ENCODE measurements at regions not wholly inside any gene's neighbourhood (a gene's known extent, or its start where the extent isn't known, plus 50 kb on each side); places are given as distances from the start of the nearest gene placed in this dataset.

DNA sequence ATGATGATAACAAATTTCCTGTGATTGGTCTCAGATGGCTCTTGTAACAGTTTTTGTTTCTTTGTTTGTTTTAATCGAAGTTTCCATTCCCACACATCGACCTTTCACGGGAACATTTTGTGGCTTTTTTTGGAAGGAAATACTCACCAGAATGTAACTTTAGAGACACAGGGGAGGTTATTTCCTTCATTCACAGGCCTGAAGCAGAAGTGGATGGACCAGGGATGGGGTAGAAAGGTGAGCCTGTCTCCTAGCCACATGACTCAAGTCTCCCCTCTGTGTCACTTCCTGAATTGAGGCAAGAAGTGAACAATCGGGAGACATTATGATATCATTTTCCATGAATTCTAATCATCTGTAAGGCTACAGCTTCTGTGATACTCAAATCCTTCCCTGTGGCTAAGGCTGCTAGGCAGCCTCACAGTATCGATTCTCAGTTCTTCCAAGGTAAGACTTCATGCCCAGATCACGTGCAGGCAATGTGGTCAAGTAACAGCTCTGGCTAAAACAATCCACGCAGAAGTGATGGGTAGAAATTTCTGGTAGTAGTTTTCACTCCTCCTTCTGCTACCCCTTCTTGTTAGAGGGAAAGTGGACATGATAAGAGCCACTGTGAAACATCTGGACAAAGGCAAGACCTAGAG lies 203.9 kb upstream of the NEBL start:
- Mint-ChIP-seq H3K27me3 (ENCODE audit: low read depth) (no peaks in the 10 kb centered on the region), H3K9me3 (ENCODE audit: low read depth) (no peaks in the 10 kb centered on the region), H3K27ac (ENCODE audit: unreplicated experiment) (peak overlapping the region; percentile 73), H3K36me3 (ENCODE audit: low read depth) (no peaks in the 10 kb centered on the region), H3K4me1 (ENCODE audit: low read depth) (peaks cover 19% of the 10 kb centered on the region), H3K4me3 (ENCODE audit: unreplicated experiment) (no peak overlapping the region)
- no peak for DNase-seq (ENCODE audit: low spot score)
- TF ChIP-seq, protein P1, sequence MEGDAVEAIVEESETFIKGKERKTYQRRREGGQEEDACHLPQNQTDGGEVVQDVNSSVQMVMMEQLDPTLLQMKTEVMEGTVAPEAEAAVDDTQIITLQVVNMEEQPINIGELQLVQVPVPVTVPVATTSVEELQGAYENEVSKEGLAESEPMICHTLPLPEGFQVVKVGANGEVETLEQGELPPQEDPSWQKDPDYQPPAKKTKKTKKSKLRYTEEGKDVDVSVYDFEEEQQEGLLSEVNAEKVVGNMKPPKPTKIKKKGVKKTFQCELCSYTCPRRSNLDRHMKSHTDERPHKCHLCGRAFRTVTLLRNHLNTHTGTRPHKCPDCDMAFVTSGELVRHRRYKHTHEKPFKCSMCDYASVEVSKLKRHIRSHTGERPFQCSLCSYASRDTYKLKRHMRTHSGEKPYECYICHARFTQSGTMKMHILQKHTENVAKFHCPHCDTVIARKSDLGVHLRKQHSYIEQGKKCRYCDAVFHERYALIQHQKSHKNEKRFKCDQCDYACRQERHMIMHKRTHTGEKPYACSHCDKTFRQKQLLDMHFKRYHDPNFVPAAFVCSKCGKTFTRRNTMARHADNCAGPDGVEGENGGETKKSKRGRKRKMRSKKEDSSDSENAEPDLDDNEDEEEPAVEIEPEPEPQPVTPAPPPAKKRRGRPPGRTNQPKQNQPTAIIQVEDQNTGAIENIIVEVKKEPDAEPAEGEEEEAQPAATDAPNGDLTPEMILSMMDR (IDR thresholded peaks at IDR 0.05): no peak

DNA sequence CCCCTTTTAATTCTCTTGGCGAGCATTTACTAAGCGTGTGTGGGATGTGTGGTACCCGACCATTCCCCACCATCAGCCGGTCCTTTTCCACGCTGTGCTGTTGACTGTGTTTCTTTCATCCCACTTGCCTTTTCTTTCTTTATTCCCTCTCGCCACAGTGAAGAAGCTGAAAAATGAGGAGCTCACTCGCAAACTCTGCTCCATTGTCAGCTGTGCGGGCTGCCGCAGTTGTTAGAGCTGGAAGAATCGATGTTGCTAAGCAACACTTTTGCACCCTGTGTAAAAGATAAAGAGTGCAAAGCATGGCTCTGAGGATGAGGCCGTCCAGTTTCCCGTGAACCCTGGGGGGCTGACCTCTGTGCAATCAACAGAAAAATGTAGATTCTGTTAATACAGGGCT lies 203.1 kb upstream of the NEBL start:
- no peaks in the 10 kb centered on the region for H3K27me3 Mint-ChIP-seq (ENCODE audit: low read depth)
- DNase-seq (ENCODE audit: low spot score): no peak
- no peak overlapping the region for H3K4me3 Mint-ChIP-seq (ENCODE audit: unreplicated experiment)
- peaks cover 19% of the 10 kb centered on the region for H3K4me1 Mint-ChIP-seq (ENCODE audit: low read depth)
- TF ChIP-seq, protein P1 (IDR thresholded peaks at IDR 0.05): no peak
- H3K27ac Mint-ChIP-seq (ENCODE audit: unreplicated experiment): peak overlapping the region; percentile 23
- no peaks in the 10 kb centered on the region for H3K9me3 Mint-ChIP-seq (ENCODE audit: low read depth)
- H3K36me3 Mint-ChIP-seq (ENCODE audit: low read depth): no peaks in the 10 kb centered on the region

DNA sequence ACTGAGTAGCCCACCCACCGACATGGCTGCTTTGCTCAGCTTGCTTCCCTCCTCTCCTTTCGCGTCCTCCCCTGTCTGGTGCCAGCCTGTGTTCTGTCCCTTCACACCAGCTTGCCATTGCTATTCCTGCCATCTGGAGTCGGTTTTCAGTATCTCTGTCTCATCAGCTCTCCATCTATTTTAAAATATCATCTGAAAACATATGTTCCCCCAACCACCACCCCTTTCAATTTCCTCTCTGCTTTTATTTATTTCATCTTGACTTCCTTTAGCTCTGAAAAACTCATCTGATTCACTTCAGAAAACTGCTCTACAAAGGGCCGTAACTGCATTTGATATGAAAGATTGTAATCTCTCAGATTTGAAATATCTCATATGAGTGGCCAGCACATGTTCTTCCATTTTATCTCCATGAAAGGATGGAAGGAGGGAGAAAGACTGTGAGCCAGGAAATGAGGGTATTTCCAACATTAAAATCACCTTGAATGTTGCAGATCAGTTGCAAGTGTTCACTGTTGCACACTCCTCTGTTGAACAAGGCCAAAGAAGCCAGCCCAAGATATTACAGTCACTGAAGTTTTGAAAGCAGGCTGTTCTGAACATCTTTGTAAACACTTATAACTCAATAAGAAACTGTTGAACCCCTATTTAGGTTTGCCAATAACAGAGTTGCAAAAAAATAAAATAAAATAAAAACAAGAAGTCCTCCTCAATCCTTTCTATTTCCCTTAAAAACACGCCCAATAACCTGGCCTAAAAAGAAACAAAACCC lies 202.4 kb upstream of the NEBL start:
- TF ChIP-seq, protein P1 (IDR thresholded peaks at IDR 0.05): no peak
- Mint-ChIP-seq H3K27ac (ENCODE audit: unreplicated experiment) (no peak overlapping the region), H3K27me3 (ENCODE audit: low read depth) (no peaks in the 10 kb centered on the region), H3K9me3 (ENCODE audit: low read depth) (no peaks in the 10 kb centered on the region), H3K36me3 (ENCODE audit: low read depth) (no peaks in the 10 kb centered on the region), H3K4me1 (ENCODE audit: low read depth) (peaks cover 19% of the 10 kb centered on the region), H3K4me3 (ENCODE audit: unreplicated experiment) (no peak overlapping the region)
- no peak for DNase-seq (ENCODE audit: low spot score)

DNA sequence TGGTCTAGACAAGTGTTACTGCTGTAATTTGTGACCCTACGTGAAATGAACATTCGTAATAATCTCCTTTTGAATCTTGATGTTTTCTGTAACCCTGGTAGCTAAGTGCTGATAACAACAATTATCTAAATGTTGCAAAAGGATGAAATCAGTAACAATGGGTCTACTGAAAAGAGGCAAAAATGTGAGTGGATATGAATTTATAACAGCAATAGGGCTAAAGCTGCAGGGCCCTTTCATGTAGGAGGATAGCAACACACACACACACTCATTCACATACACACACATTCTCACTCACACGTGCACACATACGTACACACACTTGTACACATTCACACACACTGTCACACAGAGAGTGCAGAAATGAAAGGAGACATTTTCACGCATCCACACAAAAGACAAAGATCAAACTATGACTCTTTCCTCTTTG lies 200.8 kb upstream of the NEBL start:
- DNase-seq (ENCODE audit: low spot score): no peak
- no peaks in the 10 kb centered on the region for H3K36me3 Mint-ChIP-seq (ENCODE audit: low read depth)
- no peak overlapping the region for H3K4me3 Mint-ChIP-seq (ENCODE audit: unreplicated experiment)
- no peaks in the 10 kb centered on the region for H3K27me3 Mint-ChIP-seq (ENCODE audit: low read depth)
- H3K27ac Mint-ChIP-seq (ENCODE audit: unreplicated experiment): peak overlapping the region; percentile 67
- TF ChIP-seq, protein P1 (IDR thresholded peaks at IDR 0.05): no peak
- peaks cover 19% of the 10 kb centered on the region for H3K4me1 Mint-ChIP-seq (ENCODE audit: low read depth)
- no peaks in the 10 kb centered on the region for H3K9me3 Mint-ChIP-seq (ENCODE audit: low read depth)

DNA sequence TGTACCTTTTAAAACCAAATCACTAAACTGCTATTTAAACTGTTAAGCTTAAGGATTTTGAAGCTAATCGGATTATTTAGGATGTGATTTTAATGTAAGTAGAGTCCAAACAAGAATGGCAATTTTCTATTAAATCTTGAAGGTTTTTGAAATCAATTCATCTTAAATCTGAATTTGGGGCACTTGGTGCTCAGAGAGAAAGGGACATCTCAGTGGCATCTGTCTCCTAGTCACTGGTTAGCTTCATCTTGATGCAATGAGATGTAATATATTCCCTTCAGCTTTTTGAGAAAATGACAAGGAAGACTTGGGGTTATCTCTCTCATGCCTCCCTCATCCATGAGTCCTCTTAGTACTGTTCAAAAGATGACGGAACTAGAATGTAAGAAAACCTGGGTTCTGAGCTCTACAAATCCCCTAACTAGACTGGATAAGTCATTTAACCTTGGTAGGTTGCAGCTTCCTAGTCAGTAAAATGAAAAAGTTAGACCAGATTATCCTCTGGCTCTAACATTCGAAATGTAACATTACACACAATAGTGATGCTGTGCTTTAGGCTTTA lies 198.5 kb upstream of the NEBL start:
- no peak overlapping the region for H3K4me3 Mint-ChIP-seq (ENCODE audit: unreplicated experiment)
- no peak for DNase-seq (ENCODE audit: low spot score)
- TF ChIP-seq, protein P1 (IDR thresholded peaks at IDR 0.05): no peak
- no peaks in the 10 kb centered on the region for H3K9me3 Mint-ChIP-seq (ENCODE audit: low read depth)
- peaks cover 3% of the 10 kb centered on the region for H3K36me3 Mint-ChIP-seq (ENCODE audit: low read depth)
- no peak overlapping the region for H3K27ac Mint-ChIP-seq (ENCODE audit: unreplicated experiment)
- H3K27me3 Mint-ChIP-seq (ENCODE audit: low read depth): no peaks in the 10 kb centered on the region
- H3K4me1 Mint-ChIP-seq (ENCODE audit: low read depth): peaks cover 8% of the 10 kb centered on the region
